H9 (cell line): ENCODE measurements at regions not wholly inside any gene's neighbourhood (a gene's known extent, or its start where the extent isn't known, plus 50 kb on each side); places are given as distances from the start of the nearest gene placed in this dataset.

Experiments used
- DNase-seq: peaks from one replicate; pipeline ENCODE4 v3.0.0-alpha.2; 2017
- H2AFZ ChIP-seq: one replicate; pipeline ENCODE4 v1.6.1; 2013; ENCODE audit warnings: mild to moderate bottlenecking, low read length, control low read depth, moderate library complexity
- H2AK5ac ChIP-seq: 2 replicates; pipeline ENCODE4 v1.6.1; 2013; ENCODE audit warnings: low read length, control low read depth, mixed read lengths; ENCODE audit not compliant: insufficient read length
- H2BK120ac ChIP-seq: one replicate; pipeline ENCODE4 v1.6.1; 2013; ENCODE audit warnings: low read depth, mild to moderate bottlenecking, low read length, control low read depth, inconsistent platforms; ENCODE audit not compliant: poor library complexity, severe bottlenecking
- H2BK12ac ChIP-seq: 2 replicates; pipeline ENCODE4 v1.6.1; 2013; ENCODE audit warnings: low read length, control low read depth, mixed read lengths, low read depth; ENCODE audit not compliant: insufficient read length
- H2BK15ac ChIP-seq: 2 replicates; pipeline ENCODE4 v1.6.1; 2013; ENCODE audit warnings: low read depth, low read length, control low read depth
- H2BK20ac ChIP-seq: one replicate; pipeline ENCODE4 v1.6.1; 2013; ENCODE audit warnings: low read depth, mild to moderate bottlenecking, low read length, control low read depth, inconsistent platforms; ENCODE audit not compliant: poor library complexity, severe bottlenecking
- H2BK5ac ChIP-seq: 2 replicates; pipeline ENCODE4 v1.6.1; 2013; ENCODE audit warnings: low read length, control low read depth, mixed read lengths; ENCODE audit not compliant: insufficient read length
- H3K14ac ChIP-seq: 2 replicates; pipeline ENCODE4 v1.6.1; 2013; ENCODE audit warnings: low read length, control low read depth; ENCODE audit not compliant: insufficient read depth
- H3K18ac ChIP-seq: 2 replicates; pipeline ENCODE4 v1.6.1; 2013; ENCODE audit warnings: low read depth, mild to moderate bottlenecking, mixed read lengths, low read length, control low read depth; ENCODE audit not compliant: insufficient read length
- H3K23ac ChIP-seq: 2 replicates; pipeline ENCODE4 v1.6.1; 2013; ENCODE audit warnings: low read length, control low read depth, mixed read lengths, low read depth; ENCODE audit not compliant: insufficient read length
- H3K23me2 ChIP-seq: 2 replicates; pipeline ENCODE4 v1.6.1; 2013; ENCODE audit warnings: low read depth, mild to moderate bottlenecking, mixed read lengths, low read length, control low read depth; ENCODE audit not compliant: insufficient read length, poor library complexity, severe bottlenecking
- H3K27ac ChIP-seq: 2 replicates; pipeline ENCODE4 v1.5.1; 2013; ENCODE audit warnings: low read length, control low read depth, mixed read lengths, low read depth; ENCODE audit not compliant: insufficient read length
- H3K27me3 ChIP-seq: 2 replicates; pipeline ENCODE4 v1.6.1; 2013; ENCODE audit warnings: low read length, control low read depth, inconsistent platforms; ENCODE audit not compliant: insufficient read depth
- H3K4ac ChIP-seq: 2 replicates; pipeline ENCODE4 v1.6.1; 2013; ENCODE audit warnings: low read depth, mild to moderate bottlenecking, control low read depth, inconsistent platforms, low read length, moderate library complexity
- H3K4me1 ChIP-seq: 2 replicates; pipeline ENCODE4 v1.6.1; 2013; ENCODE audit warnings: low read length, control low read depth, inconsistent platforms; ENCODE audit not compliant: insufficient read depth
- H3K4me2 ChIP-seq: 2 replicates; pipeline ENCODE4 v1.6.1; 2013; ENCODE audit warnings: low read length, control low read depth, mixed read lengths; ENCODE audit not compliant: insufficient read length, insufficient read depth
- H3K56ac ChIP-seq: 2 replicates; pipeline ENCODE4 v1.6.1; 2013; ENCODE audit warnings: low read depth, mild to moderate bottlenecking, mixed read lengths, low read length, control low read depth; ENCODE audit not compliant: insufficient read length
- H3K79me1 ChIP-seq: 2 replicates; pipeline ENCODE4 v1.6.1; 2013; ENCODE audit warnings: low read depth, mild to moderate bottlenecking, moderate library complexity, low read length, control low read depth, inconsistent platforms; ENCODE audit not compliant: insufficient read depth, poor library complexity, severe bottlenecking
- H3K79me2 ChIP-seq: 2 replicates; pipeline ENCODE4 v1.6.1; 2013; ENCODE audit warnings: low read length, control low read depth, inconsistent platforms; ENCODE audit not compliant: insufficient read depth
- H3K9ac ChIP-seq: 2 replicates; pipeline ENCODE4 v1.6.1; 2013; ENCODE audit warnings: low read length, control low read depth, mixed read lengths; ENCODE audit not compliant: insufficient read length; ENCODE audit errors: extremely low read depth
- H3K9me3 ChIP-seq: one replicate; pipeline ENCODE4 v1.6.1; 2013; ENCODE audit warnings: low read depth, low read length, inconsistent platforms; ENCODE audit not compliant: control insufficient read depth
- H3T11ph ChIP-seq: one replicate; pipeline ENCODE4 v1.6.1; 2013; ENCODE audit warnings: mild to moderate bottlenecking, low read length, control low read depth, inconsistent platforms
- H4K20me1 ChIP-seq: one replicate; pipeline ENCODE4 v1.6.1; 2013; ENCODE audit not compliant: control insufficient read depth, insufficient read length, insufficient read depth
- H4K5ac ChIP-seq: 2 replicates; pipeline ENCODE4 v1.6.1; 2013; ENCODE audit warnings: low read depth, mild to moderate bottlenecking, mixed read lengths, low read length, control low read depth; ENCODE audit not compliant: insufficient read length
- H4K8ac ChIP-seq: replicated peaks from 2 replicates; pipeline ENCODE4 v1.6.1; 2013; ENCODE audit warnings: low read length, control low read depth, mixed read lengths, low read depth; ENCODE audit not compliant: insufficient read length
- H4K91ac ChIP-seq: 2 replicates; pipeline ENCODE4 v1.6.1; 2013; ENCODE audit warnings: low read depth, mild to moderate bottlenecking, moderate library complexity, mixed read lengths, low read length, control low read depth; ENCODE audit not compliant: insufficient read length
- H3K27ac Mint-ChIP-seq, 3 experiments: 2 replicates in 2 of 3; 3 replicates in 1 of 3; pipeline ENCODE4 v1.8.0; 2020 to 2021; ENCODE audit warnings: mixed read lengths in 3 of 3, mild to moderate bottlenecking in 1 of 3, moderate library complexity in 1 of 3
- H3K27me3 Mint-ChIP-seq: 2 replicates; pipeline ENCODE4 v1.8.0; 2021; ENCODE audit warnings: low read depth, mild to moderate bottlenecking, moderate library complexity, mixed read lengths
- H3K36me3 Mint-ChIP-seq, 3 experiments: 2 replicates in 2 of 3; 3 replicates in 1 of 3; pipeline ENCODE4 v1.8.0; 2020 to 2021; ENCODE audit warnings: low read depth in 3 of 3, mixed read lengths in 3 of 3; ENCODE audit not compliant: insufficient read depth in 1 of 3
- H3K4me1 Mint-ChIP-seq, 2 experiments: 2 replicates each; pipeline ENCODE4 v1.8.0; 2020; ENCODE audit warnings: mixed read lengths in 2 of 2
- H3K4me3 Mint-ChIP-seq, 2 experiments: 2 replicates in 1 of 2; 3 replicates in 1 of 2; pipeline ENCODE4 v1.8.0; 2020 to 2021; ENCODE audit warnings: mild to moderate bottlenecking in 2 of 2, mixed read lengths in 2 of 2, moderate library complexity in 1 of 2
- H3K9me3 Mint-ChIP-seq, 2 experiments: 2 replicates in 1 of 2; 3 replicates in 1 of 2; pipeline ENCODE4 v1.8.0; 2020; ENCODE audit warnings: mild to moderate bottlenecking in 2 of 2, mixed read lengths in 2 of 2, moderate library complexity in 1 of 2
- WGBS: extraction: QIAGEN DNeasy Blood & Tissue Kit; methylation state at CpG from one replicate; pipeline ENCODE4 v1.1.7; 2013; ENCODE audit warnings: missing lambda C conversion rate, low lambda C conversion rate, mixed read lengths; ENCODE audit not compliant: insufficient read length; ENCODE audit errors: extremely low coverage; 5-methylcytosine and 5-hydroxymethylcytosine counted together
- TF ChIP-seq, protein P1 (sequence below): fragments of 200-600 bp; sonication (generic); conservative IDR thresholded peaks from 3 replicates; pipeline ENCODE4 v1.8.0; 2021; ENCODE audit warnings: antibody characterized with exemption, mild to moderate bottlenecking

GRCh38 chr3:180283251-180283650, 246.5 kb upstream of the PEX5L start:
- Histone ChIP-seq H2BK12ac (no peak overlapping the region), H2BK120ac (no peak overlapping the region), H4K5ac (no peak overlapping the region), H3K14ac (no peak overlapping the region), H3K4ac (no peak overlapping the region), H3K27me3 (no peaks in the 10 kb centered on the region; the same call in 1 of the 2 replicates), H2BK15ac (no peak overlapping the region), H2AFZ (no peak overlapping the region), H3K27ac (no peak overlapping the region), H2BK5ac (peak overlapping the region; percentile 41), H3K9ac (no peak overlapping the region), H4K8ac (no peak overlapping the region), H3K18ac (no peak overlapping the region), H3K56ac (no peak overlapping the region), H4K91ac (no peak overlapping the region), H3K79me1 (no peaks in the 10 kb centered on the region), H3K9me3 (no peaks in the 10 kb centered on the region), H2BK20ac (no peak overlapping the region), H3K4me2 (no peak overlapping the region), H3K4me1 (no peaks in the 10 kb centered on the region), H3K23ac (no peak overlapping the region), H2AK5ac (no peak overlapping the region), H3T11ph (no peak overlapping the region), H4K20me1 (no peaks in the 10 kb centered on the region), H3K79me2 (no peaks in the 10 kb centered on the region), H3K23me2 (no peaks in the 10 kb centered on the region)
- Mint-ChIP-seq H3K36me3 (no peaks in the 10 kb centered on the region), H3K27me3 (no peaks in the 10 kb centered on the region), H3K9me3 (no peaks in the 10 kb centered on the region; a peak in 1 of 5 replicates), H3K27ac (no peak overlapping the region), H3K4me3 (no peak overlapping the region), H3K4me1 (no peaks in the 10 kb centered on the region)
- no CpG with 5 or more reads among the region's 3 CpGs for WGBS
- no peak for DNase-seq
- TF ChIP-seq, protein P1, sequence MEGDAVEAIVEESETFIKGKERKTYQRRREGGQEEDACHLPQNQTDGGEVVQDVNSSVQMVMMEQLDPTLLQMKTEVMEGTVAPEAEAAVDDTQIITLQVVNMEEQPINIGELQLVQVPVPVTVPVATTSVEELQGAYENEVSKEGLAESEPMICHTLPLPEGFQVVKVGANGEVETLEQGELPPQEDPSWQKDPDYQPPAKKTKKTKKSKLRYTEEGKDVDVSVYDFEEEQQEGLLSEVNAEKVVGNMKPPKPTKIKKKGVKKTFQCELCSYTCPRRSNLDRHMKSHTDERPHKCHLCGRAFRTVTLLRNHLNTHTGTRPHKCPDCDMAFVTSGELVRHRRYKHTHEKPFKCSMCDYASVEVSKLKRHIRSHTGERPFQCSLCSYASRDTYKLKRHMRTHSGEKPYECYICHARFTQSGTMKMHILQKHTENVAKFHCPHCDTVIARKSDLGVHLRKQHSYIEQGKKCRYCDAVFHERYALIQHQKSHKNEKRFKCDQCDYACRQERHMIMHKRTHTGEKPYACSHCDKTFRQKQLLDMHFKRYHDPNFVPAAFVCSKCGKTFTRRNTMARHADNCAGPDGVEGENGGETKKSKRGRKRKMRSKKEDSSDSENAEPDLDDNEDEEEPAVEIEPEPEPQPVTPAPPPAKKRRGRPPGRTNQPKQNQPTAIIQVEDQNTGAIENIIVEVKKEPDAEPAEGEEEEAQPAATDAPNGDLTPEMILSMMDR = no peak
